SK-N-SH treated with all-trans-retinoic acid at 6 μM for 48 hours (cell line): ENCODE measurements at regions not wholly inside any gene's neighbourhood (a gene's known extent, or its start where the extent isn't known, plus 50 kb on each side); places are given as distances from the start of the nearest gene placed in this dataset.

Experiments
- BACH2 ChIP-seq: fragments of 250-450 bp; sonication (Bioruptor Pico); IDR thresholded peaks from 2 replicates; pipeline ENCODE4 v1.9.0; 2021; ENCODE audit warnings: mild to moderate bottlenecking, borderline replicate concordance
- CREB5 ChIP-seq: fragments of 250-450 bp; sonication (Bioruptor Pico); IDR thresholded peaks from 2 replicates; pipeline ENCODE4 v1.5.1; 2020; ENCODE audit warnings: low read depth, mild to moderate bottlenecking, moderate library complexity
- CSDC2 ChIP-seq: fragments of 250-450 bp; sonication (Bioruptor Pico); IDR thresholded peaks from 2 replicates; pipeline ENCODE4 v1.5.0; 2020; ENCODE audit warnings: mild to moderate bottlenecking, moderate library complexity
- ESRRG ChIP-seq: fragments of 250-450 bp; sonication (Bioruptor Pico); IDR thresholded peaks from 2 replicates; pipeline ENCODE4 v1.6.1; 2021; ENCODE audit warnings: mild to moderate bottlenecking
- TCF4 ChIP-seq: fragments of 250-450 bp; sonication (Bioruptor Pico); IDR thresholded peaks from 2 replicates; pipeline ENCODE4 v1.8.0; 2021; ENCODE audit warnings: mild to moderate bottlenecking, moderate library complexity, borderline replicate concordance
- TF ChIP-seq, protein P1 (sequence below): fragments of 250-450 bp; sonication (Bioruptor Pico); IDR thresholded peaks from 2 replicates; pipeline ENCODE4 v1.5.1; 2021; ENCODE audit warnings: mild to moderate bottlenecking, moderate library complexity
- TF ChIP-seq, protein P2 (sequence below): fragments of 250-450 bp; sonication (Bioruptor Pico); IDR thresholded peaks from 2 replicates; pipeline ENCODE4 v1.8.0; 2020; ENCODE audit warnings: mild to moderate bottlenecking, moderate library complexity, borderline replicate concordance

GRCh38 chrX:151812661-151813060 lies 78.1 kb downstream of the CNGA2 start:
- TF ChIP-seq, protein P1, sequence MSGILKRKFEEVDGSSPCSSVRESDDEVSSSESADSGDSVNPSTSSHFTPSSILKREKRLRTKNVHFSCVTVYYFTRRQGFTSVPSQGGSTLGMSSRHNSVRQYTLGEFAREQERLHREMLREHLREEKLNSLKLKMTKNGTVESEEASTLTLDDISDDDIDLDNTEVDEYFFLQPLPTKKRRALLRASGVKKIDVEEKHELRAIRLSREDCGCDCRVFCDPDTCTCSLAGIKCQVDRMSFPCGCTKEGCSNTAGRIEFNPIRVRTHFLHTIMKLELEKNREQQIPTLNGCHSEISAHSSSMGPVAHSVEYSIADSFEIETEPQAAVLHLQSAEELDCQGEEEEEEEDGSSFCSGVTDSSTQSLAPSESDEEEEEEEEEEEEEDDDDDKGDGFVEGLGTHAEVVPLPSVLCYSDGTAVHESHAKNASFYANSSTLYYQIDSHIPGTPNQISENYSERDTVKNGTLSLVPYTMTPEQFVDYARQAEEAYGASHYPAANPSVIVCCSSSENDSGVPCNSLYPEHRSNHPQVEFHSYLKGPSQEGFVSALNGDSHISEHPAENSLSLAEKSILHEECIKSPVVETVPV (CRISPR knock-in tag), result no peak
- TF ChIP-seq CREB5 (CRISPR knock-in tag) (no peak), CSDC2 (CRISPR knock-in tag) (no peak), ESRRG (CRISPR knock-in tag) (no peak), BACH2 (CRISPR knock-in tag) (no peak), TCF4 (CRISPR knock-in tag) (no peak)
- TF ChIP-seq, protein P2, sequence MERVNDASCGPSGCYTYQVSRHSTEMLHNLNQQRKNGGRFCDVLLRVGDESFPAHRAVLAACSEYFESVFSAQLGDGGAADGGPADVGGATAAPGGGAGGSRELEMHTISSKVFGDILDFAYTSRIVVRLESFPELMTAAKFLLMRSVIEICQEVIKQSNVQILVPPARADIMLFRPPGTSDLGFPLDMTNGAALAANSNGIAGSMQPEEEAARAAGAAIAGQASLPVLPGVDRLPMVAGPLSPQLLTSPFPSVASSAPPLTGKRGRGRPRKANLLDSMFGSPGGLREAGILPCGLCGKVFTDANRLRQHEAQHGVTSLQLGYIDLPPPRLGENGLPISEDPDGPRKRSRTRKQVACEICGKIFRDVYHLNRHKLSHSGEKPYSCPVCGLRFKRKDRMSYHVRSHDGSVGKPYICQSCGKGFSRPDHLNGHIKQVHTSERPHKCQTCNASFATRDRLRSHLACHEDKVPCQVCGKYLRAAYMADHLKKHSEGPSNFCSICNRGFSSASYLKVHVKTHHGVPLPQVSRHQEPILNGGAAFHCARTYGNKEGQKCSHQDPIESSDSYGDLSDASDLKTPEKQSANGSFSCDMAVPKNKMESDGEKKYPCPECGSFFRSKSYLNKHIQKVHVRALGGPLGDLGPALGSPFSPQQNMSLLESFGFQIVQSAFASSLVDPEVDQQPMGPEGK (CRISPR knock-in tag), result no peak
